ENCODE measurements at regions not wholly inside any gene's neighbourhood (a gene's known extent, or its start where the extent isn't known, plus 50 kb on each side); places are given as distances from the start of the nearest gene placed in this dataset.

- DNase-seq, result no peak
- intact Hi-C loops (cut with DNase I; ENCODE audit: low total_unique reads), result no loop called here
- Histone ChIP-seq H3K9me3 (no peaks in the 10 kb centered on the region), H3K36me3 (no peaks in the 10 kb centered on the region), H3K27ac (no peak overlapping the region), H3K4me1 (no peaks in the 10 kb centered on the region), H3K4me3 (no peak overlapping the region), H3K27me3 (no peaks in the 10 kb centered on the region)
- TF ChIP-seq CTCF (IDR thresholded peaks at IDR 0.05), result no peak
- TF ChIP-seq POLR2A (IDR thresholded peaks at IDR 0.05), result no peak
Observed at GRCh38 chr5:9787861-9788600, 157.9 kb upstream of the TAS2R1 start.

GRCh38 chr5:9786380-9787360 lies 156.5 kb upstream of the TAS2R1 start:
- Histone ChIP-seq H3K36me3 (no peaks in the 10 kb centered on the region), H3K4me3 (no peak overlapping the region), H3K4me1 (no peaks in the 10 kb centered on the region), H3K27me3 (no peaks in the 10 kb centered on the region), H3K9me3 (no peaks in the 10 kb centered on the region), H3K27ac (no peak overlapping the region)
- TF ChIP-seq CTCF (IDR thresholded peaks at IDR 0.05), result no peak
- TF ChIP-seq POLR2A (IDR thresholded peaks at IDR 0.05), result no peak
- intact Hi-C loops (cut with DNase I; ENCODE audit: low total_unique reads), result no loop called here
- DNase-seq, result no peak

GRCh38 chr5:9785751-9786150 lies 155.6 kb upstream of the TAS2R1 start:
- Histone ChIP-seq H3K36me3 (no peaks in the 10 kb centered on the region), H3K9me3 (no peaks in the 10 kb centered on the region), H3K4me1 (no peaks in the 10 kb centered on the region), H3K4me3 (no peak overlapping the region), H3K27ac (no peak overlapping the region), H3K27me3 (no peaks in the 10 kb centered on the region)
- intact Hi-C loops (cut with DNase I; ENCODE audit: low total_unique reads), result no loop called here
- TF ChIP-seq POLR2A (IDR thresholded peaks at IDR 0.05) (no peak), CTCF (IDR thresholded peaks at IDR 0.05) (no peak)
- DNase-seq, result no peak

GRCh38 chr5:9784231-9784630 lies 154.1 kb upstream of the TAS2R1 start:
- H3K9me3 ChIP-seq, result no peaks in the 10 kb centered on the region
- H3K4me1 ChIP-seq, result no peaks in the 10 kb centered on the region
- no peak overlapping the region for H3K27ac ChIP-seq
- no peak for DNase-seq
- intact Hi-C loops (cut with DNase I; ENCODE audit: low total_unique reads), result no loop called here
- no peaks in the 10 kb centered on the region for H3K27me3 ChIP-seq
- H3K36me3 ChIP-seq, result no peaks in the 10 kb centered on the region
- TF ChIP-seq CTCF (IDR thresholded peaks at IDR 0.05) (no peak), POLR2A (IDR thresholded peaks at IDR 0.05) (no peak)
- no peak overlapping the region for H3K4me3 ChIP-seq

Data from uterus (tissue), 3 donors.